ENCODE measurements at regions not wholly inside any gene's neighbourhood (a gene's known extent, or its start where the extent isn't known, plus 50 kb on each side); places are given as distances from the start of the nearest gene placed in this dataset.
A peak's percentile ranks its signal among the peaks of the same experiment; 100 is the strongest.

GRCh38 chr21:40976198-40977109, 129.5 kb upstream of the DSCAM start:
- DNase-seq (ENCODE audit: low spot score): peak; percentile 3
- Histone ChIP-seq H3K79me2 (no peaks in the 10 kb centered on the region), H3K9me2 (replicated peaks; ENCODE audit: insufficient read depth) (no peaks in the 10 kb centered on the region), H3K27ac (peak overlapping the region; percentile 84), H3K4me2 (peak overlapping the region; percentile 23), H3K4me3 (no peak overlapping the region), H4K20me1 (ENCODE audit: insufficient read depth, poor library complexity, severe bottlenecking) (no peaks in the 10 kb centered on the region), H2AFZ (no peak overlapping the region), H3K9me3 (ENCODE audit: low read depth) (no peaks in the 10 kb centered on the region), H3K36me3 (replicated peaks; ENCODE audit: insufficient read depth, low read depth) (no peaks in the 10 kb centered on the region), H3K4me1 (ENCODE audit: insufficient read depth) (peaks cover 20% of the 10 kb centered on the region), H3K27me3 (no peaks in the 10 kb centered on the region)
- TF ChIP-seq EZH2 (IDR thresholded peaks at IDR 0.05; ENCODE audit: borderline replicate concordance): no peak
- TF ChIP-seq CTCF (IDR thresholded peaks at IDR 0.05; ENCODE audit: poor library complexity): no peak
- TF ChIP-seq EZH2phosphoT487 (IDR thresholded peaks at IDR 0.05; ENCODE audit: low read depth, severe bottlenecking, unreplicated experiment): no peak

GRCh38 chr21:40985370-40985769, 138.4 kb upstream of the DSCAM start:
- Histone ChIP-seq H4K20me1 (ENCODE audit: insufficient read depth, poor library complexity, severe bottlenecking) (no peaks in the 10 kb centered on the region), H3K9me2 (replicated peaks; ENCODE audit: insufficient read depth) (no peaks in the 10 kb centered on the region), H3K27ac (no peak overlapping the region), H2AFZ (no peak overlapping the region), H3K79me2 (no peaks in the 10 kb centered on the region), H3K4me2 (no peak overlapping the region), H3K4me3 (no peak overlapping the region), H3K36me3 (replicated peaks; ENCODE audit: insufficient read depth, low read depth) (no peaks in the 10 kb centered on the region), H3K9me3 (ENCODE audit: low read depth) (no peaks in the 10 kb centered on the region), H3K4me1 (ENCODE audit: insufficient read depth) (no peaks in the 10 kb centered on the region), H3K27me3 (no peaks in the 10 kb centered on the region)
- DNase-seq (ENCODE audit: low spot score): no peak
- no peak for TF ChIP-seq EZH2 (IDR thresholded peaks at IDR 0.05; ENCODE audit: borderline replicate concordance)
- TF ChIP-seq EZH2phosphoT487 (IDR thresholded peaks at IDR 0.05; ENCODE audit: low read depth, severe bottlenecking, unreplicated experiment): no peak
- TF ChIP-seq CTCF (IDR thresholded peaks at IDR 0.05; ENCODE audit: poor library complexity): no peak
- WGBS (ENCODE audit: low lambda C conversion rate, missing lambda C conversion rate): 89% methylated on average over 4 of the region's 4 CpGs

GRCh38 chr21:40990366-40990765, 143.4 kb upstream of the DSCAM start:
- 93% methylated on average over 2 of the region's 2 CpGs for WGBS (ENCODE audit: low lambda C conversion rate, missing lambda C conversion rate)
- Histone ChIP-seq H3K4me1 (ENCODE audit: insufficient read depth) (no peaks in the 10 kb centered on the region), H2AFZ (no peak overlapping the region), H3K27ac (no peak overlapping the region), H3K36me3 (replicated peaks; ENCODE audit: insufficient read depth, low read depth) (no peaks in the 10 kb centered on the region), H3K4me2 (no peak overlapping the region), H4K20me1 (ENCODE audit: insufficient read depth, poor library complexity, severe bottlenecking) (no peaks in the 10 kb centered on the region), H3K79me2 (no peaks in the 10 kb centered on the region), H3K9me3 (ENCODE audit: low read depth) (no peaks in the 10 kb centered on the region), H3K4me3 (no peak overlapping the region), H3K9me2 (replicated peaks; ENCODE audit: insufficient read depth) (no peaks in the 10 kb centered on the region), H3K27me3 (no peaks in the 10 kb centered on the region)
- TF ChIP-seq EZH2 (IDR thresholded peaks at IDR 0.05; ENCODE audit: borderline replicate concordance) (no peak), EZH2phosphoT487 (IDR thresholded peaks at IDR 0.05; ENCODE audit: low read depth, severe bottlenecking, unreplicated experiment) (no peak), CTCF (IDR thresholded peaks at IDR 0.05; ENCODE audit: poor library complexity) (no peak)
- no peak for DNase-seq (ENCODE audit: low spot score)

Measured in hepatocyte (in vitro differentiated cells).